ENCODE measurements at regions not wholly inside any gene's neighbourhood (a gene's known extent, or its start where the extent isn't known, plus 50 kb on each side); places are given as distances from the start of the nearest gene placed in this dataset.

DNA sequence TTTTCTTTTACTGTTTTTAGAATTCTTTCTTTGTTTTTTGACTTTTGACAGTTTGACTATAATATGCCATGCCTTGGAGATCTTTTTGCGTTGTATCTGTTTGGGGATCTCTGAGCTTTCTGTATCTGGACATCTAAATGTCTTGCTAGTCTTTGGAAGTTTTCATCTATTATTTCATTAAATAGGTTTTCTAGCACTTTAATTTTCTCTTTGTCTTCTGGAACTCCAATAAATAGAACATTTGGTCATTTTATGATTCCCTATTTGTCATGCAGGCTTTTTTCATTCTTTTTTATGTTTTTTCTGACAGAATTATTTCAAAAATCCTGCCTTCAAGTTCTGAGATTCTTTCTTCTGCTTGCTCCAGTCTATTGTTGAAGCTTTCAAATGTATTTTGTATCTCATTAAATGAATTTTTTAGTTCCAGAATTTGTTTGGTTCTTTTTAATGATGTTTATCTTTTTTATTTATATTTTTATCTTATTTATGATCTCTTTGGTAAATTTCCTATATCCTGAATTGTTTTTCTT is 201.4 kb downstream of the CHD9NB start:
- WGBS, 2 donors, result 46 to 93% methylated on average over 1 of the region's 1 CpG
- Histone ChIP-seq H3K4me1 (no peaks in the 10 kb centered on the region), H3K4me3 (no peak overlapping the region), H3K27me3 (no peaks in the 10 kb centered on the region), H3K27ac (no peak overlapping the region), H3K9me3 (peaks cover 0 to 29% (median 20%) of the 10 kb centered on the region in 4 donors), H3K36me3 (no peaks in the 10 kb centered on the region)
- TF ChIP-seq POLR2A (IDR thresholded peaks at IDR 0.05), result no peak
- TF ChIP-seq, protein P1, sequence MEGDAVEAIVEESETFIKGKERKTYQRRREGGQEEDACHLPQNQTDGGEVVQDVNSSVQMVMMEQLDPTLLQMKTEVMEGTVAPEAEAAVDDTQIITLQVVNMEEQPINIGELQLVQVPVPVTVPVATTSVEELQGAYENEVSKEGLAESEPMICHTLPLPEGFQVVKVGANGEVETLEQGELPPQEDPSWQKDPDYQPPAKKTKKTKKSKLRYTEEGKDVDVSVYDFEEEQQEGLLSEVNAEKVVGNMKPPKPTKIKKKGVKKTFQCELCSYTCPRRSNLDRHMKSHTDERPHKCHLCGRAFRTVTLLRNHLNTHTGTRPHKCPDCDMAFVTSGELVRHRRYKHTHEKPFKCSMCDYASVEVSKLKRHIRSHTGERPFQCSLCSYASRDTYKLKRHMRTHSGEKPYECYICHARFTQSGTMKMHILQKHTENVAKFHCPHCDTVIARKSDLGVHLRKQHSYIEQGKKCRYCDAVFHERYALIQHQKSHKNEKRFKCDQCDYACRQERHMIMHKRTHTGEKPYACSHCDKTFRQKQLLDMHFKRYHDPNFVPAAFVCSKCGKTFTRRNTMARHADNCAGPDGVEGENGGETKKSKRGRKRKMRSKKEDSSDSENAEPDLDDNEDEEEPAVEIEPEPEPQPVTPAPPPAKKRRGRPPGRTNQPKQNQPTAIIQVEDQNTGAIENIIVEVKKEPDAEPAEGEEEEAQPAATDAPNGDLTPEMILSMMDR (IDR thresholded peaks at IDR 0.05), result no peak
- TF ChIP-seq EP300 (IDR thresholded peaks at IDR 0.05), result no peak
- TF ChIP-seq POLR2AphosphoS5 (IDR thresholded peaks at IDR 0.05), result no peak
- DNase-seq (no peak), ATAC-seq (ENCODE audit: low FRiP score in 2 of 2) (no peak)

DNA sequence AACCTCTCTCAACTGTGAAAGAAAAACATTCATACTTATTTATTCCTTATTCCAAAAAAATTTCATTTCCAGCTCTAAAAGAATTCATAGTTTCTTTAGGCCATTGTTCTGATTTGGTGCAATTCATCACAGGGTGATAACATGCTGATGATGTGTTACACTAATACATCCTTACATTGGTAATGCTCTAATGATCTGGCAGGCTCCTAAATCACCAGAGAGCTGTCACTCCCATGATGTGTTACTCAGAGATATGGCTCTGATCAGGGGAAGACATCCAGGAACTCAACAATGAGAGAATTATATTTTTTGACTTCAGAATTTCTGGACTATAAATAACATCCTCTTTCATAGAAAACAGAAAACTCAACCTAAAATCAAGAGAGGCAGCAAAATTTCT is 209.3 kb downstream of the CHD9NB start:
- H3K9me3 ChIP-seq, result peaks cover 0 to 6% (median 1%) of the 10 kb centered on the region in 4 donors
- no peaks in the 10 kb centered on the region for H3K36me3 ChIP-seq
- H3K4me1 ChIP-seq, result no peaks in the 10 kb centered on the region
- no peak overlapping the region for H3K27ac ChIP-seq
- no peak for DNase-seq
- H3K4me3 ChIP-seq, result no peak overlapping the region
- no peaks in the 10 kb centered on the region for H3K27me3 ChIP-seq
- TF ChIP-seq, protein P1 (IDR thresholded peaks at IDR 0.05), result no peak
- no peak for TF ChIP-seq POLR2AphosphoS5 (IDR thresholded peaks at IDR 0.05)
- no peak for TF ChIP-seq EP300 (IDR thresholded peaks at IDR 0.05)
- TF ChIP-seq POLR2A (IDR thresholded peaks at IDR 0.05), result no peak
- ATAC-seq (ENCODE audit: low FRiP score in 2 of 2), result no peak

DNA sequence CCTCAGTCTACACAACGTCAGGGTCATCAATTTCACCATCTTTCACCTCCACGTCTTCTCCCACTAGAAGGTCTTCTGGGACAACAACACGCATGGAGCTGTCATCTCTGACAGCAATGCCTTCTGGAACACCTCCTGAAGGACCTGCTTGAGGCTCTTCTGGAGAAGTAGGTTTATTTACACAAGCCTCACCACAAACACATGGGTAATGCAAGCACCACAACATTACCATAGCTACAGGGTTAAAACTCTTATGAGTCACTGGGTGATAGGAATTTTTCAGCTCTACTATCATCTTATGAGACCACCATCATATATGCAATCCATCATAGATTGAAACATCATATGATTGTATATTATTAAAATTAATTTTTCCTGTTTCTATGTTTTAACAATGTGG is 215.4 kb downstream of the CHD9NB start:
- H3K27ac ChIP-seq, result no peak overlapping the region
- ATAC-seq (ENCODE audit: low FRiP score in 2 of 2) (no peak), DNase-seq (no peak)
- WGBS, 2 donors, result 30 to 44% methylated on average over 3 of the region's 3 CpGs
- TF ChIP-seq POLR2A (IDR thresholded peaks at IDR 0.05) (no peak), POLR2AphosphoS5 (IDR thresholded peaks at IDR 0.05) (no peak), EP300 (IDR thresholded peaks at IDR 0.05) (no peak)
- TF ChIP-seq, protein P1 (IDR thresholded peaks at IDR 0.05), result no peak
- H3K4me1 ChIP-seq, result no peaks in the 10 kb centered on the region
- no peaks in the 10 kb centered on the region for H3K36me3 ChIP-seq
- H3K4me3 ChIP-seq, result no peak overlapping the region
- no peaks in the 10 kb centered on the region for H3K27me3 ChIP-seq
- H3K9me3 ChIP-seq, result no peaks in the 10 kb centered on the region

DNA sequence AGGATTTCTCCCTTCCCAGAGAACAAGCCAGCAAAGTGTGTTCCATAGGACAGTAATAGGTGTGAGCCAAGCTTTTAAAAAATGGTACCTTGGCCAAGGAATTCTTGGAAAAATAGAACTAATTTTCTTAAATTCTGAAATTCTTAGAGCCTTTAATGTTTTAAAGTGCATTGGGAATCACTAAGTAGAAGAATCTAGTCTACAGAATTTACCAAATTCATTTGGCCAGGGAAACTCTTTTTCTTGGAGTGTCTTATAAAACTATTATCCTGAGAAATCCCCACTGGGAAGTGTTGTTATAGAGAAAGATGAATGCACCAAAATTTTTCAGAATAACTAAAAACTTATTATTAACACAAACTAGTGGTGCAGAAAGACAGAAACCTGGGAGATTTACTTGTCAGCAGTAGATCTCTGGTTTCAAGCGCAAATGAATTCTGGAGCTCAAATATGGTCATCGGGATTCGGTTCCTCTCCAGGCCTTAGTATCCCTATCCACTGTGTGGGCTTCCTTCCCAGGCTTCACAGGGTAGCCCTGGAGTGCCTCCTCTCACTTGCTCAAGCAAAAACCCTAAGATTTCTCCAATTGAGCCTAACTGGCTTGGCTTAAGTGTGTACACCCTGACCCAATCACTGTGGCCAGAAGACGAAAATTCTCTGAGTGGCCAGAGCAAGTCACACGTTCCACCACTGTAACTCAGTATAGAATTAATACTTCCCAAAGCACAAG is 217.8 kb downstream of the CHD9NB start:
- DNase-seq (no peak), ATAC-seq (ENCODE audit: low FRiP score in 2 of 2) (no peak)
- Histone ChIP-seq H3K4me3 (no peak overlapping the region), H3K27ac (no peak overlapping the region), H3K36me3 (no peaks in the 10 kb centered on the region), H3K4me1 (no peaks in the 10 kb centered on the region), H3K27me3 (no peaks in the 10 kb centered on the region), H3K9me3 (no peaks in the 10 kb centered on the region)
- TF ChIP-seq POLR2AphosphoS5 (IDR thresholded peaks at IDR 0.05) (no peak), EP300 (IDR thresholded peaks at IDR 0.05) (no peak), POLR2A (IDR thresholded peaks at IDR 0.05) (no peak)
- TF ChIP-seq, protein P1 (IDR thresholded peaks at IDR 0.05), result no peak
- WGBS, 2 donors, result 68 to 89% methylated on average over 5 of the region's 5 CpGs

DNA sequence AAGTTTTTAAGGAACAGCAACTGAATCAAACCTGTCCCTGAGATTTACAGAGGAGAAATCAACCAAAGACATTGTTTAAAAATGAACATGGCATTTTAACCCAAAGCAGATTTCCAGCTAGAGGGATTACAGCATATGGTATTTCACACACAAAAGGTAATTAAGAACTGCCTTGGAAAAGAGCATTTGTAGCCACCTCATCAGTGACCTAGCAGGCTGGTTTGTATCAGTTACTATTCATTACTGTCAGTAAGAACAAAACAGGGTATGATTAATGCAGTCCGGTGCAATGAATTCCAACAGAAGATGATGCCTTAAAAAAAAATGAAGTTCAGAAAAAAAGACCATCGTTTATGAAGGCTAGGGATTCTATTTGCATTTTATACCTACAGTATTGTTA is 219.9 kb downstream of the CHD9NB start:
- H3K4me3 ChIP-seq, result no peak overlapping the region
- TF ChIP-seq, protein P1 (IDR thresholded peaks at IDR 0.05), result no peak
- TF ChIP-seq POLR2AphosphoS5 (IDR thresholded peaks at IDR 0.05) (no peak), EP300 (IDR thresholded peaks at IDR 0.05) (no peak), POLR2A (IDR thresholded peaks at IDR 0.05) (no peak)
- DNase-seq, result no peak
- no peaks in the 10 kb centered on the region for H3K36me3 ChIP-seq
- no peaks in the 10 kb centered on the region for H3K4me1 ChIP-seq
- H3K27ac ChIP-seq, result no peak overlapping the region
- no peaks in the 10 kb centered on the region for H3K9me3 ChIP-seq
- ATAC-seq (ENCODE audit: low FRiP score in 2 of 2), result no peak
- 58 to 75% methylated on average over 2 of the region's 2 CpGs for WGBS, 2 donors
- H3K27me3 ChIP-seq, result no peaks in the 10 kb centered on the region
